NCI-H128 (cell line): ENCODE measurements at regions not wholly inside any gene's neighbourhood (a gene's known extent, or its start where the extent isn't known, plus 50 kb on each side); places are given as distances from the start of the nearest gene placed in this dataset.

Source experiments
- DNase-seq: peaks from one replicate; lab custom pipeline; 2025; ENCODE audit not compliant: unreplicated experiment; lab: John Stamatoyannopoulos, UW

DNA sequence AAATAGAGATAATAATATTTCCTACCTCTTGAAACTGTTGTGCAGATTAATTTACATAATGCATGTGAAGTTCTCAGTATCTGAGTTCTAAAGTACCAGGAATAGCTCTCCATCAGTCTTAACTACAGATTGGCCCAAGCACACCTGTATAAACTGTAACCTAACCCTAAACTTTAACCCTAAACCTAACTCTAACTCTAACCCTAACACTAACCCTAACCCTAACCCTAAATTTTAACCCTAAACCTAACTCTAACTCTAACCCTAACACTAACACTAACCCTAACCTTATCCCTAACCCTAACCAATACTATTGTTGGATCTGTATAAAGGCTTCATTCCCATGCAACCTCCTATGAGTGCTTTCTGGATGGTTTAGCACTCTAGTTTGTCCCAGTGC, 1445.9 kb upstream of the TENM4 start:
- DNase-seq, result no peak

GRCh38 chr11:80873310-80873999, 1432.6 kb upstream of the TENM4 start:
- no peak for DNase-seq

DNA sequence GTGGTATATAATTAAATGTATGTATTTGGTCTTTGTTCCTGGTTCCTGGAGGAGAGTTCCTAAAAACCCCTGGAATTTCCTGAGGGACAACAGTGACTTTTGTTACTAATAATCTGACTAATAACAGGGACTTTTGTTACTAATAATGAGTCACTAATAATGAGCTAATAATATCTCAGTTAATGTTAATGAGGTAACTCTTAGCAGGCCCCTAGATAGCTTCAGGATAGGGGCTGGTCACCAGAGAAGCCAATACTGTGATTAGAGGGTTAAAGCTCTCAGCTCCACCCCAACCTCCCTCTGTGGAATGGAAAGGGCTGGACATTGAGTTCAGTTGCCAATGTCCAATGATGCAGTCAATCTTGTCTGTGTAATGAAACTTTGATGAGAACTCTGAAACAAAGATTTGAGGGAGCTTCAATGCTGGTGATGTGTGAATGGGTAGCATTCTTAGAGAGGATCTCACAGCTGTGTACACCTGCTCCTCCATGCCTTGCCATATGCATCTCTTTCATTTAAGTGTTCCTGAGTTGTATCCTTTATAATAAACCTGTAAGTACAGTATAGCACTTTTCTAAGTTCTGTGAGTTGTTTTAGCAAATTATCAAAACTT, 1431.4 kb upstream of the TENM4 start:
- DNase-seq, result no peak

DNA sequence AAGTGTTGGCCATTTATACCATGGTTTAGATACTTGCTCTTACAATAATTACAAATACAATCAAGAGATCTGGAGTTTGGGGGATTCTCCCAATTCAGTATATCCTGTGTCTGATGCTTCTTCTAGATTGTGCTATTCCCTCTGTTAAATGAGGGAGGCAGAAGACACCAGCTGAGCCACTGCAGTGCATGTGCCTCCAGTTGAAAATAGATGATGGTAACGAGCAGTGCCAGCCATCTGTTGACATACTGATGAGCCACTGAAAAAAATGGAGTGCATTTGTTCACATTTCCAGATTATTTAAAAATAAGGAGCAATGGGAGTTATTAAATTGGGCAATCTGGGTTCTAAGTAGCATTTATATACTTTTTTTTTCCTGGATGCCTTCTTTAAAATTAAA, 1428.0 kb upstream of the TENM4 start:
- DNase-seq, result no peak

DNA sequence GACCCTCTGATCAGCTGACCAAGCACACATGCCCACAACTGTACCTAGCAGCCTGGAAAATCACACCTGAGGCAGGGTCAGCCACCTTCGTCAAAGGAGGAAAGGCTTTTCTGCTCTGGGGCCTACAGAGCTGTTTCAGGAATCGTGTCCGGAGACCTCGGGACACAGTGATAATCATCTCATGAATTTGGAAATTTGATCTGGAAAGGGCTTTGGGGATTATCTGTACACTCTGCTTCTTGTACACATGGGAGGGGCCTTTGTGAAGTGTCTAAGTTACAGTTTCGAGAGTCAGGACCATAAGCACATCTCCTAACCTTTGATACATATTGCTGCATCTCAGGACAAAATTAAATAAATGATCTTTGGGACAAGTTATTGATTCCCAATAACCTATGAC, 1421.2 kb upstream of the TENM4 start:
- DNase-seq, result no peak

DNA sequence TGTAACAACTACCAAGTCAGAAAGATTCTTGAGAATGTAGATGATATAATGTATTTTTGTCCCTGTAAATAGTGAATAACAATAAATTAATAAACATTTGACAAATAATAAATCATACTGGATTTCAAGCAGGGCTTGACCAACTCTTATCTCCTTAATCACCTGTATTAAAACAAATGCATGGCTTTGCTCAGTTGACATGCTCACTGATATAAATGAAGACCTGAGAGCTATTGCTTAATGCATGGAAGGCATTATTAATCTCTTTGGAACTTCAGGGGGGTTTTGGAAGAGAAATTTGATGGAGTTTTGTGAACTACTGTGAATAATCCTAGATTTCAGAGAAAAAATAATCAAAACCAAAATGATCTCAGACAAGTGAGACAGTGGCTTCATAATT, 1420.4 kb upstream of the TENM4 start:
- DNase-seq, result no peak

DNA sequence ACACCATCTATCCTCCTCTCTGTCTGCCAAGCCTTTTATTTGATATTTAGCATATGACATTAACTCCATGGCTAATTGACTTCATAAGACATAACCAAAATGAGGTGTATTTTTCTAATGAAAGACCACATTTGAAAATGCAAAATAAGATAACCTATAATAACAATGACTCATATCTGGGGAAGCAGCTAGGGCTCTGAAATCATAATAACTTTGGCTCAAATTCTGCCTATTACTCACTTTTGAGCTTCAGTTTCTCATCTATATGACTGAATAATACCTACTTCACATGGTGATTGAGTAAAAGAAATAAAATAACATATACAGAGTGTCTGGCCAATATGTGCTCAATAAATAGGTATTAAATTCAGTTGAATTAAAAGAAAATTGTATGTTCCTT, 1419.8 kb upstream of the TENM4 start:
- DNase-seq, result no peak

GRCh38 chr11:80856066-80856465, 1415.2 kb upstream of the TENM4 start:
- no peak for DNase-seq

DNA sequence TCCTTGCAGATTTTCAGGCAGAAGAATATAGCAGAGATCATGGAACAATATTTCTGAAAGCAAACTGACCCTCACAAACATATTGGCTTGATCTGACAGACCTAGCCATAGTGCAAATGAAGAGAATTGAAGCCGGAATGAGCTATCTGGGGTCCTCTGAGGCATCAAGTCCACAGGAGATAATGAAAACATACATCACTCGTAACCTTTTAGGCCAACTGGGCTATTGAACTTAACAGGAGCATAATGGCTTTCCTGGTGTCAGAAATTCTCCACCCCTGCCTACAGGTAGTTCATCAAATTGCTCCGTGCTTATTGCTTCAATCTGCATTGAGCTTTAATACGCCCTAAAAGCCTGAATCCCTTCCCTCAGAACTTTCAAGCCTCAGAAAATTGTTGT, 1414.6 kb upstream of the TENM4 start:
- DNase-seq, result no peak

DNA sequence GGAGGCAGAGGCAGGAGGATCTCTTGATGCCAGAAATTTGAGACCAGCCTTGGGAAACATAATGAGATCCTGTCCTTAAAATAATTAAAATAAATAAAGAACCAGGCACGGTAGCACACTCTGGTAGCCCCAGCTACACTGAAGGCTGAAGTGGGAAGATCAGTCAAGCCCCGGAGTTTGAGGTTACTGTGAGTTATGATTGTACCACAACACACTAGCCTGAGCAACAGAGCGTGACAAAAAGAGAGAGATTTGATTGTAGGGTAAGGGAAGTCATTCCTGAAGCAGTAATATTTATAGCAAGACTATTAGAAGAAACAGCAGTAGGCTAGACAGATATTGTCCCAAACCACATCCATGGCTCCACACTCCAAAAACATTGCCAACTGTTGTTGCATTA, 1408.4 kb upstream of the TENM4 start:
- DNase-seq, result no peak

- no peak for DNase-seq
Measured at GRCh38 chr11:80846979-80847378, 1406.1 kb upstream of the TENM4 start.

GRCh38 chr11:80846442-80846841, 1405.6 kb upstream of the TENM4 start:
- DNase-seq, result no peak

DNA sequence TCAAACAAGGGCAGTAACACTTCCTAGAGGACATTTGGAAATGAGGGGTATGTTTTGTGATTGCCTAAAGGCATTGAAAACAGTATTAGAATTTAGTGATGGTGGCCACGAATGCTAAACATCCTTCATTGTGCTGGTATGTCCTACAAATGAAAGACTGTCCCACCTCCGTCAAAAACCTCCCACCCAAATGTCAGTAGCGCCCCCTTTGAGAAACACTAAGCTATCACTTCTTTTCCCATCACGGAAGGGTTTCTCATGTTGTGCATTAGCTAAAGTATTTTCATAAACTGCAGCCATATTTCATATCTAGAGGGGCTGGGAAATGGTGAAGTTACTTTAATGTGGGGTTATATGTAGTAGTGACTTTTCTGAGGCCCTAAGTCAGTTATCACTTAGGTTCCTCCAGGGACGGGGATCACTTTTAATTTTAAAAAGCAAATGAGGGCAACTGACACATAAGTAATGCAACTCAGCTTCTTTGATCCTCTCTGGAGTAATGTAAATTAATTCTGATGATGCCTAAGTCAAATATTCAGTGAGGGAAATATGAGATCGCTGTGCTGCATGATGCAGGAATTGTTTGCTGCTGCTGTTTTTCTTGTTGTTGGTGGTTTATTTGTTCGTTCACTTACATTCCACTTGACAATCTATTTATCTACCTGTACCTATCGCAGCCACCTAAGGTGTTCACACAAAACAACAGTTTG, 1403.4 kb upstream of the TENM4 start:
- no peak for DNase-seq

DNA sequence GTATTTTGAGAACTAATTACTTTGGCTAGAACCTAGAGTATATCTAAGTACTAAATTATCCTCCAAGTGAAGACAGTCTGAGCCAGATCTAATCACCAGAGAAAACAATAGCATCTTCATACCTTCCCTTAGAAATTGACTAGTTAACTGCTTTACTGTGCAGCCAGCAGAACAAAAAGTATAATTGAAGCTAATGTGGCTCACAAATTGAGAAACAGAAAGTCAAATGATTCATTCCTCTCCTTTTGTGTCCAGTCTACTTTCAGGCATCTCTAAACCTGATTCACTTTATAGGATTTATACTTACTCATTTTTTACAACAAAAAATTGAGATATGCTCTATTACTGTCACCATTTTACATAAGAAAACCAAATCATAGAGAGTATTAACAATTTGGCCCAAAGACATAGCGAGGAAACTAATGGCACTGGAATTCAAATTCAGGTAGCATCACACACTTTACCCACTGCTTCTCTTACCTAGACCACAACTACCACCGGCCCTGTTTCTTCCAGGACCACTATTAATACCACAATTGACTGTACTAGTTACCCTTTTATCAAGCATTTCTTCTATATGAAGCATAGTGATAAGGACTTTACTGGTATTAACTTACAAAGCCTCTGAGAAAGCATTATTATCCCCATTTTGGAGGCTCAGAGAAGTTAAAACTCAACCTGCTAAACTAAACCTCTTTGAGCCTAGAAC, 1402.6 kb upstream of the TENM4 start:
- no peak for DNase-seq

DNA sequence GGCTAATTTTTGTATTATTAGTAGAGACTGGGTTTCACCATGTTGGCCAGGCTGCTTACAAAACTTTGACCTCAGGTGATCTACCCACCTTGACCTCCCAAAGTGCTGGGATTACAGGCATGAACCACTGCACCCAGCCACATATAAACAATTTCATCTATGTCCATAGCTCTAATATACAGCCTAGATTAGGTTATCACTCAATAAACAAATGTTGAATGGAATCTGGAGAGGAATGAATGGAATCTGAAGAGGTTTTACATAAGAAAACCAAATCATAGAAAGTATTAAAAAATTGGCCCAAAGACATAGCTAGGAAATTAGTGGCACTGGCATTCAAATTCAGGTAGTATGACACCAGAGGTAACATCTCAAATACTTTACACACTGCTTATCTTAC, 1401.4 kb upstream of the TENM4 start:
- no peak for DNase-seq

GRCh38 chr11:80841675-80842074, 1400.8 kb upstream of the TENM4 start:
- no peak for DNase-seq

GRCh38 chr11:80838153-80838552, 1397.3 kb upstream of the TENM4 start:
- DNase-seq, result no peak

- DNase-seq, result no peak
Measured at GRCh38 chr11:80837051-80837450, 1396.2 kb upstream of the TENM4 start.

GRCh38 chr11:80831374-80831773, 1390.5 kb upstream of the TENM4 start:
- no peak for DNase-seq

DNA sequence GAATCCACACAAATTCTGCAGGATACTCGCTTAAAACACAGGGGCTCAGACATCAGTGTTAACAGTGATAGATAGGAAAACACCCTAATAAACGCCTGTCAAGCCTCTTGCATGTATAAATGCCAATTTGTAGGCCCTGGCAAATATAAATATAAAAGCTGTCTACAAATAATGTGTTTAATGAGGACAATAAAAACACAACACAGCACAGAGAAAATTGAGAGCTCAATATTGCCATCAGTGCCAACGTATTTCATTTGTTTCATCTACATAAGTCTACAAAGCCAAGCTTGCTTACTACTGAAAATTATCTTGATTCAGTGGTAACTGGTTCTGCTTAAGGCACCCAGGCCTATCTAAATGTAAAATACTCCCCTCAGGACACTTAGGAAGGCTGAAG, 1387.0 kb upstream of the TENM4 start:
- DNase-seq, result no peak

DNA sequence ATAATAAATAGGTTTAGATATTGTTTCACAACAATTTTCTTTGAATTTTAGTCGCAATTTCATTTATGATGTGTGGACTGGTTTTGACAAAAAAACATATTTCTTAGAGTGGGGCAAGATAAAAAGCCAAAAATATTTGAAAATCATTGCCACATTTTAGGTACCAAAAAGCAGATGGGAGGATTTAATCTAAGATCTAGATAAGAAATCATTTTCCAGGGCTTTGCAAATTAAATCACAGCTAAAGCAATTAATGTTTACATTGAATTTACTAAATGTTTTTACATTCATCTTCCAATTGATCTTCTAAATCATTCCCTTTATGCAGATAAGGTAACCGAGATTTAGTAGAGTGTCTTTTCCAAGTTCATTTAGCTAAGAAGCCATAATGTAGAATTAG, 1386.0 kb upstream of the TENM4 start:
- DNase-seq, result no peak

- DNase-seq, result no peak
Measured at GRCh38 chr11:80822308-80822707, 1381.5 kb upstream of the TENM4 start.
